Natural killer cell (primary cell): ENCODE measurements at regions not wholly inside any gene's neighbourhood (a gene's known extent, or its start where the extent isn't known, plus 50 kb on each side); places are given as distances from the start of the nearest gene placed in this dataset.

Experiments
- ATAC-seq, 3 donors: fragments of 150-1000 bp in 2 of 3; fragments of 200-7000 bp in 1 of 3; cut with Tn5 transposase; 1 replicate in 1 of 3; 2 replicates in 2 of 3; pipeline ENCODE4 v1.10.0; 2021; ENCODE audit warnings: mild to moderate bottlenecking in 2 of 3, moderate library complexity in 2 of 3
- DNase-seq, 2 donors: peaks; one replicate each; pipeline versions ENCODE4 v3.0.0 to v3.0.0-alpha.2; 2013 to 2021; ENCODE audit warnings: mixed read lengths in 1 of 2
- H3K27ac ChIP-seq: one replicate; pipeline ENCODE4 v1.5.1; 2013; ENCODE audit warnings: mild to moderate bottlenecking, low read length
- H3K27me3 ChIP-seq: one replicate; pipeline ENCODE4 v1.6.1; 2013; ENCODE audit warnings: low read length; ENCODE audit not compliant: control insufficient read depth, insufficient read depth
- H3K36me3 ChIP-seq: one replicate; pipeline ENCODE4 v1.6.1; 2013; ENCODE audit warnings: low read length; ENCODE audit not compliant: control insufficient read depth, insufficient read depth
- H3K4me1 ChIP-seq: one replicate; pipeline ENCODE4 v1.6.1; 2013; ENCODE audit warnings: low read length; ENCODE audit not compliant: control insufficient read depth, insufficient read depth
- H3K4me3 ChIP-seq: one replicate; pipeline ENCODE4 v1.5.1; 2013; ENCODE audit warnings: low read length
- H3K9me3 ChIP-seq: one replicate; pipeline ENCODE4 v1.6.1; 2013; ENCODE audit warnings: low read length; ENCODE audit not compliant: control insufficient read depth, insufficient read depth
- H3K27ac Mint-ChIP-seq, 2 donors: one replicate each; pipeline ENCODE4 v1.8.0; 2022; ENCODE audit warnings: mild to moderate bottlenecking in 2 of 2, mixed read lengths in 2 of 2, moderate library complexity in 1 of 2
- H3K27me3 Mint-ChIP-seq, 2 donors: one replicate each; pipeline ENCODE4 v1.8.0; 2022; ENCODE audit warnings: low read depth in 2 of 2, mixed read lengths in 2 of 2
- H3K36me3 Mint-ChIP-seq: one replicate; pipeline ENCODE4 v1.8.0; 2022; ENCODE audit warnings: mixed read lengths
- H3K4me1 Mint-ChIP-seq, 2 donors: one replicate each; pipeline ENCODE4 v1.8.0; 2022; ENCODE audit warnings: mixed read lengths in 2 of 2
- H3K4me3 Mint-ChIP-seq: one replicate; pipeline ENCODE4 v1.8.0; 2022; ENCODE audit warnings: mild to moderate bottlenecking, moderate library complexity, mixed read lengths
- H3K9me3 Mint-ChIP-seq, 2 donors: one replicate each; pipeline ENCODE4 v1.8.0; 2022; ENCODE audit warnings: mixed read lengths in 2 of 2
- WGBS: methylation state at CpG from one replicate; pipeline ENCODE4 v1.1.7; 2013; ENCODE audit warnings: missing lambda C conversion rate; ENCODE audit not compliant: insufficient coverage; 5-methylcytosine and 5-hydroxymethylcytosine counted together
- intact Hi-C: fragments of 100-400 bp; cut with micrococcal nuclease; formaldehyde crosslinking; loops from one replicate; pipeline ENCODE4 v1.14.2; 2022
- TF ChIP-seq, protein P1 (sequence below): fragments of 200-600 bp; IDR thresholded peaks from one replicate; pipeline ENCODE4 v1.8.0; 2022; ENCODE audit warnings: antibody characterized with exemption

GRCh38 chr2:163142618-163143017 lies 304.1 kb upstream of the KCNH7 start:
- Histone ChIP-seq H3K36me3 (no peaks in the 10 kb centered on the region), H3K4me3 (no peak overlapping the region), H3K4me1 (no peaks in the 10 kb centered on the region), H3K27ac (no peak overlapping the region), H3K9me3 (peaks cover 3% of the 10 kb centered on the region), H3K27me3 (no peaks in the 10 kb centered on the region)
- peaks cover 5 to 7% of the 10 kb centered on the region in 2 donors for H3K9me3 Mint-ChIP-seq
- DNase-seq (no peak), ATAC-seq (no peak)
- no peaks in the 10 kb centered on the region for H3K27me3 Mint-ChIP-seq
- H3K4me1 Mint-ChIP-seq = no peaks in the 10 kb centered on the region
- intact Hi-C loops = no loop called here
- H3K4me3 Mint-ChIP-seq = no peak overlapping the region
- WGBS = no CpG with 5 or more reads among the region's 2 CpGs
- TF ChIP-seq, protein P1, sequence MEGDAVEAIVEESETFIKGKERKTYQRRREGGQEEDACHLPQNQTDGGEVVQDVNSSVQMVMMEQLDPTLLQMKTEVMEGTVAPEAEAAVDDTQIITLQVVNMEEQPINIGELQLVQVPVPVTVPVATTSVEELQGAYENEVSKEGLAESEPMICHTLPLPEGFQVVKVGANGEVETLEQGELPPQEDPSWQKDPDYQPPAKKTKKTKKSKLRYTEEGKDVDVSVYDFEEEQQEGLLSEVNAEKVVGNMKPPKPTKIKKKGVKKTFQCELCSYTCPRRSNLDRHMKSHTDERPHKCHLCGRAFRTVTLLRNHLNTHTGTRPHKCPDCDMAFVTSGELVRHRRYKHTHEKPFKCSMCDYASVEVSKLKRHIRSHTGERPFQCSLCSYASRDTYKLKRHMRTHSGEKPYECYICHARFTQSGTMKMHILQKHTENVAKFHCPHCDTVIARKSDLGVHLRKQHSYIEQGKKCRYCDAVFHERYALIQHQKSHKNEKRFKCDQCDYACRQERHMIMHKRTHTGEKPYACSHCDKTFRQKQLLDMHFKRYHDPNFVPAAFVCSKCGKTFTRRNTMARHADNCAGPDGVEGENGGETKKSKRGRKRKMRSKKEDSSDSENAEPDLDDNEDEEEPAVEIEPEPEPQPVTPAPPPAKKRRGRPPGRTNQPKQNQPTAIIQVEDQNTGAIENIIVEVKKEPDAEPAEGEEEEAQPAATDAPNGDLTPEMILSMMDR = no peak
- H3K36me3 Mint-ChIP-seq = no peaks in the 10 kb centered on the region
- H3K27ac Mint-ChIP-seq = no peak overlapping the region

GRCh38 chr2:163138947-163139346 lies 300.4 kb upstream of the KCNH7 start:
- H3K27me3 Mint-ChIP-seq = no peaks in the 10 kb centered on the region
- intact Hi-C loops = no loop called here
- no peak for DNase-seq

DNA sequence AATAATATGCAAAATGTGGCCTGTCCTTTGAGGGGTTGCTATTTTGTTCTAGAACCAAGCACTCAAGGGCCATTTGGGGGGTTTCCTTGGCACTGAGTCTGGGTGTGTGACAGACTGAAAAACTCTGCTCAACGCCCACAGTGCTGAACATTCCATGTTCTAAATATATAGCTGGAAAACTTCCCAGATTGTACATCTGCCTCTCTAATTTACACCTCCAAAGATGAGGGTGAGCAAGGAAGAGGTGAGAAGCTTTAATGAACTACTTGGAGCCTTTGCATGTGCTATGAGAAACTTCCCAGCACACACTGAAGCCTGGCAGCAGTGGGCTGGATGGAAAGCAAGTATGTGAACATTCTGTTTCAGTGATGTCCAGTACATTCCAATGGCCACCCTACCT lies 296.7 kb upstream of the KCNH7 start:
- H3K4me3 ChIP-seq = no peak overlapping the region
- H3K9me3 Mint-ChIP-seq = peaks cover 4% of the 10 kb centered on the region in 2 donors
- ATAC-seq = no peak

More at GRCh38 chr2:163138947-163139346, 300.4 kb upstream of the KCNH7 start:
- H3K4me1 Mint-ChIP-seq = no peaks in the 10 kb centered on the region
- Histone ChIP-seq H3K4me1 (no peaks in the 10 kb centered on the region), H3K27me3 (no peaks in the 10 kb centered on the region), H3K4me3 (no peak overlapping the region), H3K9me3 (no peaks in the 10 kb centered on the region), H3K27ac (no peak overlapping the region), H3K36me3 (no peaks in the 10 kb centered on the region)
- H3K9me3 Mint-ChIP-seq = peaks cover 4 to 7% of the 10 kb centered on the region in 2 donors
- TF ChIP-seq, protein P1 = no peak
- ATAC-seq = no peak
- H3K36me3 Mint-ChIP-seq = no peaks in the 10 kb centered on the region
- WGBS = 81% methylated on average over 2 of the region's 2 CpGs
- H3K4me3 Mint-ChIP-seq = no peak overlapping the region
- no peak overlapping the region for H3K27ac Mint-ChIP-seq

DNA sequence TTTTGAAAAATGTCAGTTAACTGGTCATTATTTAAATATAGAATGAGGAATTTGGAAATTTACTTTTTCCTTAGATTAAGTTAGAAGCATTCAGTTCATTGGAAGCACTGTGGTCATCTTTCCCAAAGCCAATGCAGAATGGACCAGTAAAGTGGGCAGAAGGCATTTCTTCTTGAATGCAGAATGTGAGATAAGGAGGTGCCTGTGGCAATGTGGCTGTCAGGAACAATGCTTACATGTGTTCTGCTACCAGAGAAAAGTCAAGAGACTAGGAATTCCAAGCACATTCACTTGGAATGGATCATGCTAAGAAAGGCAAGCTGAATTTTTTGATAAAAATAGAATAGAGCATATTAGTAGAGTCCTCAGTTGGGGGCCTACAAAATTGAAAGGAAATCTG lies 295.0 kb upstream of the KCNH7 start:
- intact Hi-C loops = no loop called here
- Mint-ChIP-seq H3K4me1 (no peaks in the 10 kb centered on the region), H3K27me3 (no peaks in the 10 kb centered on the region), H3K36me3 (no peaks in the 10 kb centered on the region), H3K9me3 (peaks cover 4 to 6% of the 10 kb centered on the region in 2 donors), H3K27ac (no peak overlapping the region), H3K4me3 (no peak overlapping the region)
- Histone ChIP-seq H3K4me1 (no peaks in the 10 kb centered on the region), H3K4me3 (no peak overlapping the region), H3K27ac (no peak overlapping the region), H3K9me3 (no peaks in the 10 kb centered on the region), H3K36me3 (no peaks in the 10 kb centered on the region), H3K27me3 (no peaks in the 10 kb centered on the region)
- no peak for DNase-seq
- TF ChIP-seq, protein P1 = no peak
- no peak for ATAC-seq

More for the DNA sequence above, 296.7 kb upstream of the KCNH7 start:
- no peak for DNase-seq
- TF ChIP-seq, protein P1 = no peak
- no peaks in the 10 kb centered on the region for H3K27me3 Mint-ChIP-seq
- no peak overlapping the region for H3K27ac Mint-ChIP-seq
- no peaks in the 10 kb centered on the region for H3K4me1 Mint-ChIP-seq
- Histone ChIP-seq H3K27ac (no peak overlapping the region), H3K9me3 (no peaks in the 10 kb centered on the region), H3K4me1 (no peaks in the 10 kb centered on the region), H3K27me3 (no peaks in the 10 kb centered on the region), H3K36me3 (no peaks in the 10 kb centered on the region)
- intact Hi-C loops = no loop called here
- WGBS = no CpG with 5 or more reads among the region's 1 CpG
- H3K4me3 Mint-ChIP-seq = no peak overlapping the region
- H3K36me3 Mint-ChIP-seq = no peaks in the 10 kb centered on the region
